CD4-positive, alpha-beta T cell treated with Interleukin-12 subunit alpha and Interleukin-12 subunit beta, for 1 hour (primary cell): ENCODE measurements at regions not wholly inside any gene's neighbourhood (a gene's known extent, or its start where the extent isn't known, plus 50 kb on each side); places are given as distances from the start of the nearest gene placed in this dataset.
"Not testable (repeated sequence)": the region's sequence is repeated elsewhere in the genome, so short reads cannot be mapped to it uniquely, and the experiment has no call there.

Source experiments
- DNase-seq: peaks from one replicate; pipeline ENCODE4 v3.0.0-alpha.2; 2020

GRCh38 chr10:84863675-84864074 lies 535.3 kb downstream of the CCSER2 start:
- DNase-seq: no peak

- no peak for DNase-seq
Measured at GRCh38 chr10:84876116-84876999, 548.0 kb downstream of the CCSER2 start.

- no peak for DNase-seq
Measured at GRCh38 chr10:84879991-84880390, 551.6 kb downstream of the CCSER2 start.

DNA sequence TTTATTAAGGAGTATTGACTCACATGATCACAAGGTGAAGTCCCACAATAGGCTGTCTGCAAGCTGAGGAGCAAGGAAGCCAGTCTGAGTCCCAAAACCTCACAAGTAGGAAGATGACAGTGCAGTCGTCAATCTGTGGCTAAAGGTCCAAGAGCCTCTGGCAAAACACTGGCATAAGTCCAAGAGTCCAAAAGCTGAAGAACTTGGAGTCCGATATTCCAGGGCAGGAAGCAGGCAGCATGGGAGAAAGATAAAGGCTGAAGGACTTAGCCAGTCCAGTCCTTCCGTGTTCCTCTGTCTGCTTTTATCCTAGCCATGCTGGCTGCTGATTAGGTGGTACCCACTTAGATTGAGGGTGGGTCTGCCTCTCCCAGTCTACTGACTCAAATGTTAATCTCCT lies 553.3 kb downstream of the CCSER2 start:
- DNase-seq: not testable (repeated sequence)

DNA sequence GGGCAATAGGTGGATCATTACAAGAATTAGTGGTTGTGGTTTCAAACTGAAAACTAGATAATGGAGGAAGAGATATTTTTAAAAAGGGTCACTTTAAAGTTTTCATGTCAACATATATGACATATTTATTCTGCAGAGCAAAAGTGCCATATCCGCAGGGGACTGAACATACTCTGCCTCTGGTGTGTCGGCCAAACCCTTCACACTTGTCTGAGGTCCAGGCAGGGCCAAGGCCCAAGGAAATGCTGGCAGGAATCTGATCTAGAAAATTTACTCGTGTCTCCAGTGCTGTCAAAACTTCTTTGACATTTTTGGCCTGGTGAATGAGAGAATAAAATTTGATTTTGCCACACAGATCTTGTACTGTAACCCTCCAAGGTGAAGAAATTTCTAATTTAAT lies 562.3 kb downstream of the CCSER2 start:
- no peak for DNase-seq

GRCh38 chr10:84891631-84892030 lies 563.2 kb downstream of the CCSER2 start:
- no peak for DNase-seq

DNA sequence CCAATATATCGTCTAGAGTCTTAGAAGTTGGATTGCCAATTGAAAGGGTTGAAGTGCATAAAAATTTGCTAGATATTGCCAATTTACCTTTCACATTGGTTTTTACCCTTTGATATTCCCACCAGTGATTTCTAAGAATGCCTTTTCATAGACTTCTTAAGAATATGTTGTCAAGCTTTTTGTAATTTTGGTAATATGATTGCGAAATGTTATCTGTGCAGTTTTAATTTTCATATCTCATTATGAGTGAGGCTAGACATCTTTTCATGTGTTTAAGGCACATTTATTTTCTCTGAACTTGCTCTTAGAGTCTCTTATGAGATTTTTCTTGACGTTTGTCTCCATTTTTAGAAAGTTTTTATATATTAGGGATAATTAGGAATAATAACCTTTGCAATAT lies 567.2 kb downstream of the CCSER2 start:
- DNase-seq: no peak

DNA sequence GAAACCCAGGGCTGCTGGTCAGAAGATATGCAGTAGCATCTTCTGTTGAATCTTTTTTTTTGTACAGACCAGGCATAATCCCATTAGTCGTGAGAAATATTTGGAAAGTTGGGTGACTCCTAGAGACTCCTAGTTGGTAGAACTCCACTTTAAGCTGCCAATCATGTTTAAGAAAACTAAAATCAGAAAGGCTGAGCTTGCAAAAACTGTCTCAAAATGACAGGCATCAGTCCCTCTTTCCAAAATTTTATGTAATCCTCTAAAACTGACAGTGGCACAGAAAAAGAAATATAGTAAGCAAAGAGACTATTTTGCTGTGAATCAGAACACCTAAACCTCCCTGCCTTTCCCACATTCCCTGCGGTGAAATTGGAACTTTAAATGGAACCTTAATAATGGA lies 568.5 kb downstream of the CCSER2 start:
- no peak for DNase-seq

- DNase-seq: no peak
Measured at GRCh38 chr10:84899268-84899667, 570.9 kb downstream of the CCSER2 start.

- no peak for DNase-seq
Measured at GRCh38 chr10:84900141-84900540, 571.8 kb downstream of the CCSER2 start.

DNA sequence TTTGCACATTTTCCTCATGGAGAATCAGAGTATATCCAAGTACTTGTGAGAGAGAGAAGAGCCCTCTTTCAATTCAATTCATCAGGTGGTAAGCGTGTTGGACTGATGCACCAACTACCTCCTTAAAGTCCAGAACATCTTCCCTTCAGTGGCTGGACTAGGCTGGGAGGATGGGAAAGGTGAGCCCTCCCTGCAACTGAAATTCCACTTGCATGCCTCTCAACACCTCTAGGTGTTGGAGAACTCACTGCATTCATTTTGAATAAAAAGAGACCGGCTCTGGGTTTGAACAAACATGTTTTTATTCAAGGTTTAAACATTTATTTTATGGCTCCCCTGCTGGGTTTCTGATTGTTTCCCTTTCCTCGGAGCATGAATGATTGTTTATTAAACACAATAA lies 573.5 kb downstream of the CCSER2 start:
- DNase-seq: no peak

DNA sequence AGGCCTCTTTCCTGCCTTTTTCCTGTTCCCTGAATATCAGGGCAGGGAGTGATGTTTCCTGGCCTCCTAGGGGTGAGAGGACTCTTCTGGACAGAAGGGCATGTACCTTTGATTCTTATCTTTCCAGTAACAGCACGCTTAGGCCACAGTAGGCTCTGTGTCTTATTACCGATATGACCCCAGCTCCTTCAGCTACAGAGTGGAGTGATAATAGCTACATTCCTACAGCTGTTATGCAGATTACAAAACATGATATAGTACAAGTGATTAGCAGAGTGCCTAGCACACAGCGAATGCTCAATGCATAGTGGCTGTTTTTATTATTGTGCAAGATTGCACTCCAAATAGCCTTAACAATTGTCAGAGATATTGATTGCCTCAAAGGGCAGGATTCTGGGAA lies 574.2 kb downstream of the CCSER2 start:
- DNase-seq: no peak

DNA sequence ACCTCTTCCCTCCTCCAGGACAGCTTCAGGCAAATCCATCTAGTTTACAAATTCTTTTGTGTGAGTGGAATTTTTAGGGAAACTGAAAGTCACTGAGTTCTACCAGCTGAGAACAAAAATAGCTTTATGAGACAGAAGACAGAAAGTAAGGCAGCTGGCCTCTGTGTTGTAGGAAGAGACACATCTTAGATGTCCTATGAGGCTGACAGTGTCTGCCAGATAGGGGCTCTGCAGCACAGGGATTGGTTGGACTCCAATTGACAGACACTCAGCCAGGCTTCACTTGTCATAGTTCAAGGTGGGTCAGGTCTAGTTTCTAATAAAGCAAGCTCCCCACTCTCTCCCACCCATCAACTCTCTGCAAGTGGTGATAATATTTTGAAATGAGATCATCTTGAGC lies 574.9 kb downstream of the CCSER2 start:
- DNase-seq: no peak

DNA sequence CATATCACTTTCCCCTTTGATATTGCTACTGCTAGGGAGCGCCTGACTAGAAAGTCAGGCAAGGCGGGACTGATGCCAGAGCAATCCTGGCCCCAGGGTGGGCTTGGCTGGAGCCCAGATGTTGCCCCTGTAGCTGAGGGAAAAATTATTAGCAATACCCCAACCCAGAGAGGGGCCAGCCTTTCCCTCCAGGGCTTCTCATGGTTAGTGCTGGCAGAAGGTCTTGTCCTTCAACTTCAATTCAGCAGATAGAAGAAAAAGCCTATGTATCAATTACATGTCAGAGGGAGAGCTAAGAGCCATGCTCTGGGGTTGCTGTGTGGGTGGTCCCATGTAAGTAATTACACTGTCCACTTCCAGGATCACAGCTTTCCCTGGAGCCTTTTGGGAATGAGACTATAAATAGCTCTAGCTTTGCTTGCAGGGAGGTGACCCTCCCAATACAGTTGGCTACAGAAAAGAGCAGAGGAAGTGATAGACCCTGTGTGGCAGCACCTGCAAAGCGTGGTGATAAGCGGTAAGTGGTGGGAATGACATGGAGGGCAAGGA lies 579.1 kb downstream of the CCSER2 start:
- DNase-seq: no peak

DNA sequence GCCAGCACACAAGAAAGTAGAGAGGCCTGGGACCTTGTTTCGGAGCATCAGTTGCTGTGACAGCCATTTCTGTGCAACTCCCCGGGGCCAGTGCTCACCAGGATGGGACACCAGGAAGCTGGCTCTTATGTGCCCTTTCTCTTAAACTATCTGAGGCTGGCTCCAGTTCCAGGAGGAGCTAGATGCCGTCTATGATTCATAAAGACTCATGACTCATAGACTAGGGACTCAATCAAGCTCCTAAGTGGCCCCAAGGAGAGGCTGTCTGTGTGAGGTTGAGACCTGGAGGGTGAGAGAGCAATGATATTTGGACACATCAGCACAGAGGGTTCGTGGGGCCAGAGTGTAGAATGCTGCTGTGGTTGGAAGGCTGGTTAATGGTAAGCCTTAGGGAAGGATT lies 580.1 kb downstream of the CCSER2 start:
- DNase-seq: no peak

DNA sequence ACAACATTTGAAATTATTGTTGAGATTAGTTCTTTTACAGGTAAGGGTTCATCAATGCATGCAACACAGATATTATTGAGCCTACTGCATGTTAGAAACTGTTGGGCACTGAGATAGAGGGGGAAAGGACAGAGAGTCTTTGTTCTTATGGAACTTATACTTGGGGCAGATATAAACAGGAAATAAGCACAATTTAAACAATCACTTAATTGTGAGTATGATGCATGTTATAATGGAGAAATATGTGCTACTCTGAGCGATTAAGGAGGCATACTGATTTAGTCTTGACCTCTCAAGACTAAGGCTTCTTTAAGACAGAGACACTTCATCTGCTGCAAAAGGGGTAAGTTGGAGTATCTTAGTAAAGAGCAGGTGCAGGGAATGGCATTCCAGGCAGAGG lies 593.3 kb downstream of the CCSER2 start:
- DNase-seq: no peak

DNA sequence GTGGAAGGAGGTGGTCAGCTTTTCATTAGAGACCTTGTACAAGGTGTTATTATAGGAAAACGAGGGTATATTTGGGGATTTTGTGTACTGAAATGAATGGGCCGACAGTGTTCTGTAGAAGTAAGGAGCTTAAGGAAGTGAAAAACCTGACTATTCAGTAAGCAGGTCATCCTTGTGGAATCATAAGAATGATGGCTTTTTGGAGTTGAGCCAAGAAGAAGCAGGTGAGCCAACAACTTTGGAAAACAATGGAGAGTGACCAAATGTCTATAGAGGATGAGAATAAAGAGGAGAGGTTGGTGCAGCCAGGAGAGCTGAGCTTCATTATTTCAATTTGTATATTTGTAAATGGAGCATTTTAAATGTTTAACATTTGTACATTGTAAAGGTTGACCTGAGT lies 595.7 kb downstream of the CCSER2 start:
- no peak for DNase-seq

- no peak for DNase-seq
Measured at GRCh38 chr10:84925495-84925894, 597.1 kb downstream of the CCSER2 start.

DNA sequence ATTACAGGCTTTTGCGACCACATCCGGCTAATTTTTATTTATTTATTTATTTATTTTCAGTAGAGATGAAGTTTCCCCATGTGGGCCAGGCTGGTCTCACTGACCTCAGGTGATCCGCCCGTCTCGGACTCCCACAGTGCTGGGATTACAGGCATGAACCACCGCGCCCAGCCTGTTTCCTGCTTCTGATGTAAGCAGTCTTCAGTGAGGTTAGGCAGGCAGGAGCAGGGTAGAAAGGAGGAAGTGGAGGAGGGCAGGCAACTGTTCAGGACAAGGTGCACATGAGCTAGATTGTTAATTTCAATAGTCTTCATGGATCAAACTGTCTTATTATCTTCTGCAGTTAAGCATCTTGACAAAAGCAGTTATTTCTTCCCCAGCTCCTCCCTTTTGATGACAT lies 605.0 kb downstream of the CCSER2 start:
- DNase-seq: no peak

GRCh38 chr10:84935772-84936171 lies 607.4 kb downstream of the CCSER2 start:
- no peak for DNase-seq

GRCh38 chr10:84938117-84938905 lies 609.9 kb downstream of the CCSER2 start:
- DNase-seq: no peak

DNA sequence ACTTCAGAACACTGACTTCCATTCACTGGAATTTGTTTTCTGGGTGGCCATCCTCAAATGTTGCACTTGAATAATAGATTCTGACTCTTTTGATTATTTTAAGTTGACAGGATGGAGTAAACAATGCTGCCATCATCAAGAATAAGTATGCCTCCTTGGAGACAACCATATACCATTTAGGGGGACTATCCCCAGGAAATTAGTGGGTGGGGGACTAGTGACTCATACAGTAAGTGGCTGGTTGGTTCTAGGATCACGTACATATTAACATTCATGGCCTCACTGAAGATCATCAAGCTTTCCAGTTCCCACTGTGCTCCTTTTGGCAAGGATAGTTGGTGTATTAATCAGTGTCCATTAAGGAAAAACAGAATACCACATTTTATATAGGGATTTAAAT lies 615.2 kb downstream of the CCSER2 start:
- DNase-seq: no peak

- no peak for DNase-seq
Measured at GRCh38 chr10:84944187-84944586, 615.8 kb downstream of the CCSER2 start.

GRCh38 chr10:84945791-84946190 lies 617.4 kb downstream of the CCSER2 start:
- no peak for DNase-seq
